ENCODE measurements at regions not wholly inside any gene's neighbourhood (a gene's known extent, or its start where the extent isn't known, plus 50 kb on each side); places are given as distances from the start of the nearest gene placed in this dataset.

GRCh38 chrX:45714866-45715265, 514.2 kb upstream of the DIPK2B start:
- H3K4me3 ChIP-seq (ENCODE audit: low read depth, low read length) = no peak overlapping the region

- H3K4me3 ChIP-seq (ENCODE audit: low read depth, low read length) = no peak overlapping the region
These were observed 511.4 kb upstream of the DIPK2B start for GRCh38 chrX:45712067-45712466.

- H3K4me3 ChIP-seq (ENCODE audit: low read depth, low read length) = no peak overlapping the region
These were observed 510.6 kb upstream of the DIPK2B start for GRCh38 chrX:45711231-45711630.

- no peak overlapping the region for H3K4me3 ChIP-seq (ENCODE audit: low read depth, low read length)
These were observed 509.6 kb upstream of the DIPK2B start for GRCh38 chrX:45710081-45710801.

- H3K4me3 ChIP-seq (ENCODE audit: low read depth, low read length) = no peak overlapping the region
These were observed 508.7 kb upstream of the DIPK2B start for GRCh38 chrX:45709381-45709780.

- no peak overlapping the region for H3K4me3 ChIP-seq (ENCODE audit: low read depth, low read length)
These were observed 498.5 kb upstream of the DIPK2B start for GRCh38 chrX:45699158-45699557.

GRCh38 chrX:45697591-45697990, 496.9 kb upstream of the DIPK2B start:
- H3K4me3 ChIP-seq (ENCODE audit: low read depth, low read length) = no peak overlapping the region

GRCh38 chrX:45696736-45697135, 496.1 kb upstream of the DIPK2B start:
- no peak overlapping the region for H3K4me3 ChIP-seq (ENCODE audit: low read depth, low read length)

- H3K4me3 ChIP-seq (ENCODE audit: low read depth, low read length) = no peak overlapping the region
These were observed 489.3 kb upstream of the DIPK2B start for GRCh38 chrX:45689971-45690370.

GRCh38 chrX:45683914-45684313, 483.2 kb upstream of the DIPK2B start:
- no peak overlapping the region for H3K4me3 ChIP-seq (ENCODE audit: low read depth, low read length)

GRCh38 chrX:45681891-45682290, 481.2 kb upstream of the DIPK2B start:
- H3K4me3 ChIP-seq (ENCODE audit: low read depth, low read length) = no peak overlapping the region

- no peak overlapping the region for H3K4me3 ChIP-seq (ENCODE audit: low read depth, low read length)
These were observed 469.2 kb upstream of the DIPK2B start for GRCh38 chrX:45669715-45670340.

GRCh38 chrX:45668686-45669443, 468.2 kb upstream of the DIPK2B start:
- H3K4me3 ChIP-seq (ENCODE audit: low read depth, low read length) = no peak overlapping the region

- no peak overlapping the region for H3K4me3 ChIP-seq (ENCODE audit: low read depth, low read length)
These were observed 467.0 kb upstream of the DIPK2B start for GRCh38 chrX:45667666-45668065.

- no peak overlapping the region for H3K4me3 ChIP-seq (ENCODE audit: low read depth, low read length)
These were observed 464.1 kb upstream of the DIPK2B start for GRCh38 chrX:45664727-45665290.

- no peak overlapping the region for H3K4me3 ChIP-seq (ENCODE audit: low read depth, low read length)
These were observed 459.8 kb upstream of the DIPK2B start for GRCh38 chrX:45660477-45660876.

- no peak overlapping the region for H3K4me3 ChIP-seq (ENCODE audit: low read depth, low read length)
These were observed 432.7 kb upstream of the DIPK2B start for GRCh38 chrX:45633419-45633818.

GRCh38 chrX:45632506-45632905, 431.8 kb upstream of the DIPK2B start:
- H3K4me3 ChIP-seq (ENCODE audit: low read depth, low read length) = no peak overlapping the region

- no peak overlapping the region for H3K4me3 ChIP-seq (ENCODE audit: low read depth, low read length)
These were observed 429.4 kb upstream of the DIPK2B start for GRCh38 chrX:45630078-45630477.

GRCh38 chrX:45628041-45628440, 427.4 kb upstream of the DIPK2B start:
- no peak overlapping the region for H3K4me3 ChIP-seq (ENCODE audit: low read depth, low read length)

- H3K4me3 ChIP-seq (ENCODE audit: low read depth, low read length) = no peak overlapping the region
These were observed 422.6 kb upstream of the DIPK2B start for GRCh38 chrX:45623266-45623665.

GRCh38 chrX:45622538-45622937, 421.9 kb upstream of the DIPK2B start:
- H3K4me3 ChIP-seq (ENCODE audit: low read depth, low read length) = no peak overlapping the region
